Endodermal cell (in vitro differentiated cells): ENCODE measurements at regions not wholly inside any gene's neighbourhood (a gene's known extent, or its start where the extent isn't known, plus 50 kb on each side); places are given as distances from the start of the nearest gene placed in this dataset.
"Not testable (repeated sequence)": the region's sequence is repeated elsewhere in the genome, so short reads cannot be mapped to it uniquely, and the experiment has no call there.

Experiments
- DNase-seq: peaks from one replicate; pipeline ENCODE4 v3.0.0-alpha.2; 2017
- H3K27ac ChIP-seq: 2 replicates; pipeline ENCODE4 v1.5.1; 2013; ENCODE audit warnings: mild to moderate bottlenecking, low read depth, low read length, moderate library complexity
- H3K27me3 ChIP-seq: 2 replicates; pipeline ENCODE4 v1.6.1; 2013; ENCODE audit warnings: mild to moderate bottlenecking, low read length, moderate library complexity; ENCODE audit not compliant: insufficient read depth, control insufficient read depth, poor library complexity, severe bottlenecking
- H3K36me3 ChIP-seq: 2 replicates; pipeline ENCODE4 v1.7.0; 2013; ENCODE audit warnings: mild to moderate bottlenecking, low read length, moderate library complexity; ENCODE audit not compliant: control insufficient read depth, insufficient read depth
- H3K4me1 ChIP-seq: one replicate; pipeline ENCODE4 v1.7.0; 2013; ENCODE audit warnings: low read length; ENCODE audit not compliant: control insufficient read depth, insufficient read depth
- H3K4me3 ChIP-seq: 2 replicates; pipeline ENCODE4 v1.5.1; 2013; ENCODE audit warnings: mild to moderate bottlenecking, low read length, moderate library complexity
- H3K9ac ChIP-seq: 2 replicates; pipeline ENCODE4 v1.6.1; 2013; ENCODE audit warnings: mild to moderate bottlenecking, low read length, moderate library complexity; ENCODE audit not compliant: poor library complexity, severe bottlenecking; ENCODE audit errors: extremely low read depth
- H3K9me3 ChIP-seq: 2 replicates; pipeline ENCODE4 v1.6.1; 2013; ENCODE audit warnings: mild to moderate bottlenecking, low read length, moderate library complexity; ENCODE audit not compliant: control insufficient read depth
- H3K27ac Mint-ChIP-seq: 2 replicates; pipeline ENCODE4 v1.8.0; 2020; ENCODE audit warnings: mixed read lengths
- H3K27me3 Mint-ChIP-seq: 2 replicates; pipeline ENCODE4 v1.8.0; 2021; ENCODE audit warnings: mild to moderate bottlenecking, mixed read lengths; ENCODE audit not compliant: insufficient read depth
- H3K36me3 Mint-ChIP-seq: 2 replicates; pipeline ENCODE4 v1.8.0; 2020; ENCODE audit warnings: low read depth, mixed read lengths
- H3K4me1 Mint-ChIP-seq: 2 replicates; pipeline ENCODE4 v1.8.0; 2020; ENCODE audit warnings: mixed read lengths
- H3K4me3 Mint-ChIP-seq: 2 replicates; pipeline ENCODE4 v1.8.0; 2020; ENCODE audit warnings: mild to moderate bottlenecking, moderate library complexity, mixed read lengths
- H3K9me3 Mint-ChIP-seq: 2 replicates; pipeline ENCODE4 v1.8.0; 2020; ENCODE audit warnings: mild to moderate bottlenecking, mixed read lengths
- CTCF ChIP-seq: fragments of 200-600 bp; sonication (generic); conservative IDR thresholded peaks from 2 replicates; pipeline ENCODE4 v1.5.0; 2021; ENCODE audit warnings: antibody characterized with exemption, mild to moderate bottlenecking
- WGBS, 2 experiments: methylation state at CpG; one replicate each; pipeline versions ENCODE4 v1.1.5 to v1.1.7; 2013; ENCODE audit warnings: missing lambda C conversion rate in 2 of 2, mixed read lengths in 1 of 2; ENCODE audit not compliant: insufficient coverage in 1 of 2, insufficient read length in 1 of 2; 5-methylcytosine and 5-hydroxymethylcytosine counted together

DNA sequence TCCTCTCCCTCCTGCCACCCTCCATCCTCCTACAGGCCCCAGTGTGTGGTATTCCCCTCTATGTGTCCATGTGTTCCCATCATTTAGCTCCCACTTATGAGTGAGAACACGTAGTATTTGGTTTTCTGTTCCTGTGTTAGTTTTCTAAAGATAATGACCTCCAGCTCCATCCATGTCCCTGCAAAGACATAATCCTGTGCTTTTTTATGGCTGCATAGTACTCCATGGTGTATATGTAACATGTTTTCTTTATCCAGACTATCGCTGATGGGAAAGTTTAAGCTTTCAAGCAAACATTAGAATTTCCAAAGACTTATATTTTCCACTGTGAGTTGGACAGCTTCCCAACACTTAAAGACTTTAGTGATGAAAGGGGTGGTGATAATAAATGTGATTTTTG lies 105.9 kb upstream of the PIAS1 start:
- Mint-ChIP-seq H3K4me1 (peaks cover 22% of the 10 kb centered on the region), H3K9me3 (peaks cover 4% of the 10 kb centered on the region), H3K27ac (no peak overlapping the region), H3K4me3 (no peak overlapping the region), H3K27me3 (no peaks in the 10 kb centered on the region), H3K36me3 (no peaks in the 10 kb centered on the region)
- no peaks in the 10 kb centered on the region for H3K27me3 ChIP-seq
- no peak overlapping the region for H3K4me3 ChIP-seq
- H3K4me1 ChIP-seq, result peaks cover 11% of the 10 kb centered on the region
- no peaks in the 10 kb centered on the region for H3K36me3 ChIP-seq
- no peak for TF ChIP-seq CTCF
- WGBS, 2 experiments, result 94 to 95% methylated on average over 2 of the region's 2 CpGs
- H3K9ac ChIP-seq, result no peak overlapping the region
- H3K27ac ChIP-seq, result no peak overlapping the region
- peaks cover 4% of the 10 kb centered on the region for H3K9me3 ChIP-seq
- DNase-seq, result no peak

- H3K4me3 Mint-ChIP-seq, H3K27me3 ChIP-seq, H3K27ac Mint-ChIP-seq, DNase-seq, H3K9ac ChIP-seq, H3K27me3 Mint-ChIP-seq, H3K9me3 ChIP-seq, H3K4me3 ChIP-seq, H3K36me3 ChIP-seq, H3K9me3 Mint-ChIP-seq, H3K4me1 ChIP-seq, H3K4me1 Mint-ChIP-seq, H3K27ac ChIP-seq, H3K36me3 Mint-ChIP-seq: not testable (repeated sequence)
- WGBS, 2 experiments, result 79% methylated on average over 3 of the region's 3 CpGs; no CpG with 5 or more reads in 1 of the 2 experiments
Measured at GRCh38 chr15:67951187-67951586, 102.9 kb upstream of the PIAS1 start.

DNA sequence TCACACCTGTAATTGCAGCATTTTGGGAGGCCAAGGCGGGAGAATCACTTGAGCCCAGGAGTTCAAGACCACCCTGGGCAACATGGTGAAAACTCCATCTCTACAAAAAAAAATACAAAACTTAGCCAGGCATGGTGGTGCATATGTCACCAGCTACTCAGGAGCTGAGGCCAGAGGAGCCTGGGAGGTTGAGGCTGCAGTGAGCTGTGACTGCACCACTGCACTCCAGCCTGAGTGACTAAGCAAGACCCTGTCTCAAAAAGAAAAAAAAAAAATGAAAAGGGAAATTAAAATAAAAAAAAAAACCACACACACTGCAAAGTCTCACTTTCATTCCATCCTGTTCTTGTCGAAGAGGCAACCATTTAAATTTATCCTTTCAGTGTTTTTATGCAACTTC lies 100.8 kb upstream of the PIAS1 start:
- Histone ChIP-seq H3K9ac (no peak overlapping the region), H3K27me3 (no peaks in the 10 kb centered on the region), H3K36me3 (no peaks in the 10 kb centered on the region), H3K27ac (no peak overlapping the region), H3K9me3 (peaks cover 1% of the 10 kb centered on the region), H3K4me3 (no peak overlapping the region), H3K4me1 (no peaks in the 10 kb centered on the region)
- Mint-ChIP-seq H3K27me3 (no peaks in the 10 kb centered on the region), H3K27ac (no peak overlapping the region), H3K4me1 (no peaks in the 10 kb centered on the region), H3K9me3 (peaks cover 2% of the 10 kb centered on the region), H3K36me3 (no peaks in the 10 kb centered on the region), H3K4me3 (no peak overlapping the region)
- WGBS, 2 experiments, result 80 to 94% methylated on average over 1 to 2 of the region's 2 CpGs
- TF ChIP-seq CTCF, result no peak
- no peak for DNase-seq

GRCh38 chr15:67955252-67955651 lies 98.9 kb upstream of the PIAS1 start:
- no peak overlapping the region for H3K4me3 ChIP-seq
- H3K27ac Mint-ChIP-seq, result no peak overlapping the region
- no peaks in the 10 kb centered on the region for H3K36me3 ChIP-seq
- no peak overlapping the region for H3K27ac ChIP-seq
- no peaks in the 10 kb centered on the region for H3K9me3 ChIP-seq
- no peaks in the 10 kb centered on the region for H3K27me3 ChIP-seq
- no peaks in the 10 kb centered on the region for H3K4me1 ChIP-seq
- 92 to 98% methylated on average over 5 to 6 of the region's 6 CpGs for WGBS, 2 experiments
- DNase-seq, result no peak
- peaks cover 6% of the 10 kb centered on the region for H3K4me1 Mint-ChIP-seq
- no peaks in the 10 kb centered on the region for H3K9me3 Mint-ChIP-seq
- H3K36me3 Mint-ChIP-seq, result no peaks in the 10 kb centered on the region
- no peak overlapping the region for H3K9ac ChIP-seq
- no peaks in the 10 kb centered on the region for H3K27me3 Mint-ChIP-seq
- no peak for TF ChIP-seq CTCF
- H3K4me3 Mint-ChIP-seq, result no peak overlapping the region
